ENCODE measurements at regions not wholly inside any gene's neighbourhood (a gene's known extent, or its start where the extent isn't known, plus 50 kb on each side); places are given as distances from the start of the nearest gene placed in this dataset.

- Histone ChIP-seq H3K27me3 (ENCODE audit: insufficient read depth, poor library complexity, severe bottlenecking) (no peaks in the 10 kb centered on the region), H3K27ac (replicated peaks) (no peak overlapping the region), H3K4me3 (replicated peaks; ENCODE audit: insufficient read depth, low read length) (no peak overlapping the region)
- no peak for DNase-seq (ENCODE audit: low read depth in 1 of 2, low spot score in 1 of 2)
- TF ChIP-seq POLR2AphosphoS5 (IDR thresholded peaks at IDR 0.05; ENCODE audit: low read depth) = no peak
These were observed 59.6 kb upstream of the ADGRA1 start for GRCh38 chr10:133028158-133028557.

- Histone ChIP-seq H3K27me3 (ENCODE audit: insufficient read depth, poor library complexity, severe bottlenecking) (no peaks in the 10 kb centered on the region), H3K4me3 (replicated peaks; ENCODE audit: insufficient read depth, low read length) (no peak overlapping the region), H3K27ac (replicated peaks) (no peak overlapping the region)
- TF ChIP-seq SPI1 (IDR thresholded peaks at IDR 0.05; ENCODE audit: borderline replicate concordance, low read depth) (no peak), REST (IDR thresholded peaks at IDR 0.05; ENCODE audit: insufficient replicate concordance, low read depth) (no peak), POLR2AphosphoS5 (IDR thresholded peaks at IDR 0.05; ENCODE audit: low read depth) (no peak), GABPA (IDR thresholded peaks at IDR 0.05; ENCODE audit: low read depth) (no peak)
- TF ChIP-seq, protein P1, sequence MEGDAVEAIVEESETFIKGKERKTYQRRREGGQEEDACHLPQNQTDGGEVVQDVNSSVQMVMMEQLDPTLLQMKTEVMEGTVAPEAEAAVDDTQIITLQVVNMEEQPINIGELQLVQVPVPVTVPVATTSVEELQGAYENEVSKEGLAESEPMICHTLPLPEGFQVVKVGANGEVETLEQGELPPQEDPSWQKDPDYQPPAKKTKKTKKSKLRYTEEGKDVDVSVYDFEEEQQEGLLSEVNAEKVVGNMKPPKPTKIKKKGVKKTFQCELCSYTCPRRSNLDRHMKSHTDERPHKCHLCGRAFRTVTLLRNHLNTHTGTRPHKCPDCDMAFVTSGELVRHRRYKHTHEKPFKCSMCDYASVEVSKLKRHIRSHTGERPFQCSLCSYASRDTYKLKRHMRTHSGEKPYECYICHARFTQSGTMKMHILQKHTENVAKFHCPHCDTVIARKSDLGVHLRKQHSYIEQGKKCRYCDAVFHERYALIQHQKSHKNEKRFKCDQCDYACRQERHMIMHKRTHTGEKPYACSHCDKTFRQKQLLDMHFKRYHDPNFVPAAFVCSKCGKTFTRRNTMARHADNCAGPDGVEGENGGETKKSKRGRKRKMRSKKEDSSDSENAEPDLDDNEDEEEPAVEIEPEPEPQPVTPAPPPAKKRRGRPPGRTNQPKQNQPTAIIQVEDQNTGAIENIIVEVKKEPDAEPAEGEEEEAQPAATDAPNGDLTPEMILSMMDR (IDR thresholded peaks at IDR 0.05; ENCODE audit: insufficient read depth, low read length) = no peak
- DNase-seq (ENCODE audit: low read depth in 1 of 2, low spot score in 1 of 2) = no peak
These were observed 60.2 kb upstream of the ADGRA1 start for GRCh38 chr10:133027482-133027881.

DNA sequence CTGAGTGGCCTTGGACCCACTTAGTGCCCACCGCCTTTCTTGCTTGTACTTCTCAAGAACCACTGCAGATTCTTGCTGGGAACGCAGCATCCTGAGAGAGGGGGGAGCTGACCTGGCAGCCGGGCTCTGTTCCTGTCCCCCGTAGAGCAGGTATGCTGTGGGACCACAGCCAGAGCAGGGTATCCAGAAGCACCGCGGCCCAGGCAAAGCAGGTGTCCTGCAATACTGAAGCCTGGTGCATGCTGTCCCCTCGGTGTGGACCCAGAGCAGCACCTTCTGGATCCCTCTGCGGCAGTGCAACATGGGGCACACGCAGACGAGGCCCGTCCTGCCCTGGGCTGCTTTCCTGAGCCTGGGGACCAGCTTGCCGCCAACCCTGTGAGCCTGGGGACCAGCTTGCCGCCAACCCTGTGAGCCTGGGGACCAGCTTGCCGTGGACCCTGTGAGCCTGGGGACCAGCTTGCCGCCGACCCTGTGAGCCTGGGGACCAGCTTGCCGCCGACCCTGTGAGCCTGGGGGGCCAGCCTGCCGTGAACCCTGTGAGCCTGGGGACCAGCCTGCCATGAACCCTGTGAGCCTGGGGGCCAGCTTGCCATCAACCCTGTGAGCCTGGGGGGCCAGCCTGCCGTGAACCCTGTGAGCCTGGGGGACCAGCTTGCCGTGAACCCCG is 60.9 kb upstream of the ADGRA1 start:
- no peaks in the 10 kb centered on the region for H3K27me3 ChIP-seq (ENCODE audit: insufficient read depth, poor library complexity, severe bottlenecking)

More for the DNA sequence above, 60.9 kb upstream of the ADGRA1 start:
- TF ChIP-seq, protein P1 (IDR thresholded peaks at IDR 0.05; ENCODE audit: insufficient read depth, low read length) = no peak
- TF ChIP-seq GABPA (IDR thresholded peaks at IDR 0.05; ENCODE audit: low read depth) (no peak), SPI1 (IDR thresholded peaks at IDR 0.05; ENCODE audit: borderline replicate concordance, low read depth) (no peak), POLR2AphosphoS5 (IDR thresholded peaks at IDR 0.05; ENCODE audit: low read depth) (no peak), REST (IDR thresholded peaks at IDR 0.05; ENCODE audit: insufficient replicate concordance, low read depth) (no peak)
- no peak for DNase-seq (ENCODE audit: low read depth in 1 of 2, low spot score in 1 of 2)
- H3K4me3 ChIP-seq (replicated peaks; ENCODE audit: insufficient read depth, low read length) = no peak overlapping the region
- no peak overlapping the region for H3K27ac ChIP-seq (replicated peaks)
